GM19395 (cell line): ENCODE measurements at regions not wholly inside any gene's neighbourhood (a gene's known extent, or its start where the extent isn't known, plus 50 kb on each side); places are given as distances from the start of the nearest gene placed in this dataset.

Experiments
- ATAC-seq: cut with Tn5 transposase; IDR thresholded peaks from one replicate; pipeline ENCODE4 v1.9.1; 2021; ENCODE audit warnings: mild to moderate bottlenecking, moderate library complexity; ENCODE audit not compliant: unreplicated experiment

- no peak for ATAC-seq
Measured at GRCh38 chr12:46131732-46132469, 136.9 kb downstream of the SLC38A1 start.

- no peak for ATAC-seq
Measured at GRCh38 chr12:46127656-46128055, 137.3 kb upstream of the SCAF11 start.

- no peak for ATAC-seq
Measured at GRCh38 chr12:46126050-46126727, 135.8 kb upstream of the SCAF11 start.

GRCh38 chr12:46124848-46125619 is 134.7 kb upstream of the SCAF11 start:
- ATAC-seq: peak; percentile 79

GRCh38 chr12:46124132-46124847 is 133.9 kb upstream of the SCAF11 start:
- ATAC-seq: no peak

GRCh38 chr12:46112364-46112763 is 122.0 kb upstream of the SCAF11 start:
- no peak for ATAC-seq

GRCh38 chr12:46111715-46112114 is 121.3 kb upstream of the SCAF11 start:
- ATAC-seq: no peak

GRCh38 chr12:46110928-46111699 is 120.7 kb upstream of the SCAF11 start:
- no peak for ATAC-seq

GRCh38 chr12:46110223-46110611 is 119.8 kb upstream of the SCAF11 start:
- no peak for ATAC-seq

GRCh38 chr12:46109343-46110222 is 119.2 kb upstream of the SCAF11 start:
- ATAC-seq: no peak

GRCh38 chr12:46108721-46109120 is 118.3 kb upstream of the SCAF11 start:
- peak; percentile 89 for ATAC-seq

GRCh38 chr12:46107591-46107990 is 117.2 kb upstream of the SCAF11 start:
- no peak for ATAC-seq

- no peak for ATAC-seq
Measured at GRCh38 chr12:46105735-46106134, 115.4 kb upstream of the SCAF11 start.

GRCh38 chr12:46103559-46104383 is 113.4 kb upstream of the SCAF11 start:
- ATAC-seq: no peak

- ATAC-seq: no peak
Measured at GRCh38 chr12:46101485-46101869, 111.1 kb upstream of the SCAF11 start.

GRCh38 chr12:46100551-46101484 is 110.4 kb upstream of the SCAF11 start:
- no peak for ATAC-seq

GRCh38 chr12:46089414-46090162 is 99.2 kb upstream of the SCAF11 start:
- no peak for ATAC-seq
